Body of pancreas (tissue), 4 donors: ENCODE measurements at regions not wholly inside any gene's neighbourhood (a gene's known extent, or its start where the extent isn't known, plus 50 kb on each side); places are given as distances from the start of the nearest gene placed in this dataset.

ENCODE experiments used
- ATAC-seq: fragments of 150-250 bp; one replicate; pipeline ENCODE4 v1.9.1; 2016
- DNase-seq, 4 donors: peaks; one replicate each; pipeline ENCODE4 v3.0.0-alpha.2; 2019
- H3K27ac ChIP-seq, 4 donors: fragments of 200-600 bp; sonication (generic); 1 replicate in 3 of 4; 2 replicates in 1 of 4; pipeline versions ENCODE4 v1.5.1 to v1.6.1; 2016 to 2019; ENCODE audit warnings: mild to moderate bottlenecking in 1 of 4, mixed read lengths in 1 of 4, moderate library complexity in 1 of 4
- H3K27me3 ChIP-seq, 2 donors: fragments of 200-600 bp; sonication (generic); one replicate each; pipeline ENCODE4 v1.6.0; 2016; ENCODE audit warnings: mild to moderate bottlenecking in 1 of 2
- H3K36me3 ChIP-seq, 2 donors: fragments of 200-600 bp; sonication (generic); replicated peaks in 1 of 2; 2 replicates each; pipeline ENCODE4 v1.5.1; 2016; ENCODE audit warnings: low read depth in 2 of 2; ENCODE audit not compliant: insufficient read depth in 1 of 2
- H3K4me1 ChIP-seq: fragments of 200-600 bp; sonication (generic); one replicate; pipeline ENCODE4 v1.6.0; 2016
- H3K4me3 ChIP-seq, 2 donors: fragments of 200-600 bp; sonication (generic); 1 replicate in 1 of 2; 2 replicates in 1 of 2; pipeline ENCODE4 v1.5.1; 2016 to 2019
- H3K9me3 ChIP-seq, 3 donors: fragments of 200-600 bp; sonication (generic); 1 replicate in 2 of 3; 2 replicates in 1 of 3; pipeline ENCODE4 v1.5.1; 2016
- CTCF ChIP-seq, 7 experiments: fragments of 450-650 bp in 4 of 7; fragments of 200-600 bp in 3 of 7; sonication (generic) in 3 of 7; IDR thresholded peaks; one replicate each; pipeline ENCODE4 v1.5.1; 2016 to 2019; ENCODE audit warnings: antibody characterized with exemption in 7 of 7
- POLR2A ChIP-seq, 3 donors: fragments of 450-650 bp; IDR thresholded peaks; one replicate each; pipeline ENCODE4 v1.6.1; 2016; ENCODE audit warnings: antibody characterized with exemption in 3 of 3, mild to moderate bottlenecking in 2 of 3
- WGBS, 2 donors: methylation state at CpG; one replicate each; pipeline ENCODE4 v1.1.5; 2017; 5-methylcytosine and 5-hydroxymethylcytosine counted together
- intact Hi-C: fragments of 100-400 bp; cut with DNase I; formaldehyde crosslinking; loops from one replicate; pipeline ENCODE4 v1.15.1; 2023

GRCh38 chr6:9521152-9521530 is 893.7 kb downstream of the TFAP2A start:
- no peaks in the 10 kb centered on the region for H3K27me3 ChIP-seq
- H3K4me1 ChIP-seq: no peaks in the 10 kb centered on the region
- TF ChIP-seq POLR2A (IDR thresholded peaks at IDR 0.05) (no peak), CTCF (IDR thresholded peaks at IDR 0.05) (no peak)
- DNase-seq (no peak), ATAC-seq (no peak)
- H3K9me3 ChIP-seq: no peaks in the 10 kb centered on the region
- WGBS, 2 donors: 59 to 72% methylated on average over 3 of the region's 3 CpGs
- no peak overlapping the region for H3K4me3 ChIP-seq
- intact Hi-C loops: no loop called here
- no peak overlapping the region for H3K27ac ChIP-seq
- no peaks in the 10 kb centered on the region for H3K36me3 ChIP-seq

GRCh38 chr6:9520417-9521151 is 894.3 kb downstream of the TFAP2A start:
- no peaks in the 10 kb centered on the region for H3K4me1 ChIP-seq
- no peak overlapping the region for H3K4me3 ChIP-seq
- no peak for DNase-seq
- no peak for ATAC-seq
- no peak overlapping the region for H3K27ac ChIP-seq
- TF ChIP-seq POLR2A (IDR thresholded peaks at IDR 0.05): no peak
- no peak for TF ChIP-seq CTCF (IDR thresholded peaks at IDR 0.05)
- intact Hi-C loops: no loop called here
- no peaks in the 10 kb centered on the region for H3K27me3 ChIP-seq
- WGBS, 2 donors: 62 to 68% methylated on average over 8 of the region's 8 CpGs
- H3K36me3 ChIP-seq: no peaks in the 10 kb centered on the region
- H3K9me3 ChIP-seq: no peaks in the 10 kb centered on the region

- TF ChIP-seq CTCF (IDR thresholded peaks at IDR 0.05): no peak
- TF ChIP-seq POLR2A (IDR thresholded peaks at IDR 0.05): no peak
- H3K36me3 ChIP-seq: no peaks in the 10 kb centered on the region
- H3K27me3 ChIP-seq: no peaks in the 10 kb centered on the region
- ATAC-seq (no peak), DNase-seq (no peak)
- intact Hi-C loops: no loop called here
- H3K27ac ChIP-seq: no peak overlapping the region
- H3K4me3 ChIP-seq: no peak overlapping the region
- WGBS, 2 donors: 37 to 67% methylated on average over 1 of the region's 1 CpG
- no peaks in the 10 kb centered on the region for H3K4me1 ChIP-seq
- H3K9me3 ChIP-seq: no peaks in the 10 kb centered on the region
Measured at GRCh38 chr6:9518431-9518830, 896.4 kb downstream of the TFAP2A start.

GRCh38 chr6:9517806-9518205 is 897.1 kb downstream of the TFAP2A start:
- Histone ChIP-seq H3K27me3 (no peaks in the 10 kb centered on the region), H3K36me3 (no peaks in the 10 kb centered on the region), H3K4me3 (no peak overlapping the region), H3K4me1 (no peaks in the 10 kb centered on the region), H3K9me3 (no peaks in the 10 kb centered on the region), H3K27ac (no peak overlapping the region)
- intact Hi-C loops: no loop called here
- DNase-seq (no peak), ATAC-seq (no peak)
- 63 to 73% methylated on average over 3 of the region's 3 CpGs for WGBS, 2 donors
- TF ChIP-seq POLR2A (IDR thresholded peaks at IDR 0.05) (no peak), CTCF (IDR thresholded peaks at IDR 0.05) (no peak)
